Mesenchymal stem cell (in vitro differentiated cells and primary cell): ENCODE measurements at regions not wholly inside any gene's neighbourhood (a gene's known extent, or its start where the extent isn't known, plus 50 kb on each side); places are given as distances from the start of the nearest gene placed in this dataset.

ENCODE experiments used
- DNase-seq: peaks from one replicate; pipeline ENCODE4 v3.0.0-alpha.2; 2013
- H2AFZ ChIP-seq: one replicate; pipeline ENCODE4 v1.6.1; 2013; ENCODE audit warnings: low read depth, mild to moderate bottlenecking, control low read depth, inconsistent platforms, low read length, moderate library complexity
- H2AK5ac ChIP-seq: 2 replicates; pipeline ENCODE4 v1.6.1; 2013; ENCODE audit warnings: low read length, moderate library complexity, mild to moderate bottlenecking, inconsistent platforms; ENCODE audit not compliant: severe bottlenecking
- H2BK120ac ChIP-seq: one replicate; pipeline ENCODE4 v1.6.1; 2013; ENCODE audit warnings: low read depth, mild to moderate bottlenecking, inconsistent platforms, low read length, moderate library complexity
- H2BK12ac ChIP-seq, 2 experiments: one replicate each; pipeline ENCODE4 v1.6.1; 2013; ENCODE audit warnings: inconsistent platforms in 2 of 2, low read length in 2 of 2, mild to moderate bottlenecking in 2 of 2, moderate library complexity in 2 of 2, control low read depth in 1 of 2
- H2BK15ac ChIP-seq: one replicate; pipeline ENCODE4 v1.6.1; 2013; ENCODE audit warnings: mild to moderate bottlenecking, low read depth, inconsistent platforms; ENCODE audit not compliant: poor library complexity, severe bottlenecking
- H2BK5ac ChIP-seq: 2 replicates; pipeline ENCODE4 v1.6.1; 2013; ENCODE audit warnings: low read depth, mild to moderate bottlenecking, low read length, control low read depth, inconsistent platforms; ENCODE audit not compliant: poor library complexity, severe bottlenecking
- H3K14ac ChIP-seq, 2 experiments: one replicate each; pipeline ENCODE4 v1.6.1; 2013; ENCODE audit warnings: inconsistent platforms in 2 of 2, low read length in 2 of 2, control low read depth in 1 of 2, mild to moderate bottlenecking in 1 of 2, moderate library complexity in 1 of 2
- H3K18ac ChIP-seq, 2 experiments: one replicate each; pipeline ENCODE4 v1.6.1; 2013; ENCODE audit warnings: inconsistent platforms in 2 of 2, low read length in 2 of 2, control low read depth in 1 of 2, low read depth in 1 of 2, mild to moderate bottlenecking in 1 of 2
- H3K23ac ChIP-seq, 2 experiments: one replicate each; pipeline ENCODE4 v1.6.1; 2013; ENCODE audit warnings: inconsistent platforms in 2 of 2, low read length in 2 of 2, mild to moderate bottlenecking in 2 of 2, moderate library complexity in 2 of 2, control low read depth in 1 of 2
- H3K27ac ChIP-seq: 2 replicates; pipeline ENCODE4 v1.5.1; 2013; ENCODE audit warnings: mild to moderate bottlenecking, moderate library complexity, low read length, control low read depth, inconsistent platforms; ENCODE audit not compliant: poor library complexity, severe bottlenecking
- H3K27me3 ChIP-seq, 2 experiments: 2 replicates each; pipeline versions ENCODE4 v1.6.1 to v1.7.0; 2013; ENCODE audit warnings: low read length in 2 of 2, mild to moderate bottlenecking in 2 of 2, moderate library complexity in 2 of 2, control low read depth in 1 of 2, inconsistent platforms in 1 of 2; ENCODE audit not compliant: control insufficient read depth in 1 of 2, insufficient read depth in 1 of 2
- H3K36me3 ChIP-seq, 2 experiments: 2 replicates each; pipeline versions ENCODE4 v1.6.1 to v1.7.0; 2013; ENCODE audit warnings: low read length in 2 of 2, control low read depth in 1 of 2, inconsistent platforms in 1 of 2, low read depth in 1 of 2, mild to moderate bottlenecking in 1 of 2; ENCODE audit not compliant: insufficient read depth in 2 of 2, control insufficient read depth in 1 of 2
- H3K4ac ChIP-seq, 2 experiments: one replicate each; pipeline ENCODE4 v1.6.1; 2013; ENCODE audit warnings: inconsistent platforms in 2 of 2, low read length in 2 of 2, mild to moderate bottlenecking in 2 of 2, moderate library complexity in 2 of 2, control low read depth in 1 of 2, low read depth in 1 of 2
- H3K4me1 ChIP-seq: 2 replicates; pipeline ENCODE4 v1.6.1; 2013; ENCODE audit warnings: low read depth, low read length, control low read depth; ENCODE audit not compliant: control insufficient read depth, insufficient read depth
- H3K4me2 ChIP-seq: 2 replicates; pipeline ENCODE4 v1.6.1; 2013; ENCODE audit warnings: low read length, mild to moderate bottlenecking, inconsistent platforms; ENCODE audit not compliant: poor library complexity, severe bottlenecking
- H3K4me3 ChIP-seq, 2 experiments: 2 replicates each; pipeline versions ENCODE4 v1.5.1 to v1.7.0; 2013; ENCODE audit warnings: low read length in 2 of 2, mild to moderate bottlenecking in 2 of 2, control low read depth in 1 of 2, low read depth in 1 of 2; ENCODE audit not compliant: insufficient read depth in 1 of 2
- H3K79me1 ChIP-seq: replicated peaks from 2 replicates; pipeline ENCODE4 v1.6.1; 2013; ENCODE audit warnings: mild to moderate bottlenecking, control low read depth, low read length, inconsistent platforms; ENCODE audit not compliant: poor library complexity, severe bottlenecking
- H3K9ac ChIP-seq: 2 replicates; pipeline ENCODE4 v1.7.0; 2013; ENCODE audit warnings: mild to moderate bottlenecking, low read length, moderate library complexity
- H3K9me3 ChIP-seq: 2 replicates; pipeline ENCODE4 v1.7.0; 2013; ENCODE audit warnings: mild to moderate bottlenecking, low read length; ENCODE audit not compliant: control insufficient read depth
- H4K8ac ChIP-seq: one replicate; pipeline ENCODE4 v1.6.1; 2013; ENCODE audit warnings: inconsistent platforms, mild to moderate bottlenecking, low read length, moderate library complexity
- H4K91ac ChIP-seq: one replicate; pipeline ENCODE4 v1.6.1; 2013; ENCODE audit warnings: mild to moderate bottlenecking, low read length, inconsistent platforms
- WGBS: methylation state at CpG from one replicate; pipeline ENCODE4 v1.1.7; 2013; ENCODE audit warnings: mixed read lengths; 5-methylcytosine and 5-hydroxymethylcytosine counted together

DNA sequence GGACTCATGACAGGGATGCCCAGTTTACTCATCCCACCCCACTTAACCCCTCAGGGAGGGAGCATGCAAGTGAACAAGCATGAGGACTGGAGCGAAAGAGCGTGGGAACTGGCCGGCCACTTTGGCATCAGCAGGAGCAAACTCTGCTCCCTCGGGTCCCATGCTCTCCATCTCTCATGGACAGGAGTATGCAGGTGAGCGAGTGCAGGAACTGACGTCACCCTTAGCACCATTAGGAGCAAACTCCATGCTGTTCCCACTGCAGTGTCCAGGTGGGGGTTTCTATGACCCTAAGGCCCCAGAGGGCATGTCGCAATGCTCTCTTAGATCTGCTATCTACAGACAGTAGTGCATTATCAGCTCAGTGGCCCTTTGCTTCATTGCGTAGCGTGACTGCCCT is 821.8 kb upstream of the LRFN5 start:
- H4K91ac ChIP-seq = no peak overlapping the region
- 82% methylated on average over 9 of the region's 9 CpGs for WGBS

DNA sequence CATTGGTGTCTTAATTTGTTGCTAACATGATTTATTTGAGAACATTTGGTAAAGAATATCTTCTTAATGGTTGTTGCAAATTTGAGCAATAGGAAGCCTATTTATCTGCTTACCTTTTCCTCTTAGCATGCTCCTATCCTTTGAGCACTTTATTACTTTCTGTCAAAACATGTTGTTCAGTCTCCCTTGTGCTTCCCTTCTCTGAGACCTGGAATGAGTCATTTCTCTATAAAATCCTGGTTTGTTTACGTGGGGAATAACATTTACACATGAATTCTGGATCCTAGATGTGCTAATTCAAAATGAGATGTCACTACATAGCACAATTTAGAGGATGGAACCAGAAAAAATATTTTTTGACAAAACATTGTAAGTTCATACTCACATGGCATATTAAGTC is 844.0 kb upstream of the LRFN5 start:
- Histone ChIP-seq H3K27ac (no peak overlapping the region), H3K14ac (no peak overlapping the region), H3K4me3 (no peak overlapping the region), H3K4ac (no peak overlapping the region), H2BK5ac (no peak overlapping the region), H4K8ac (no peak overlapping the region), H3K9ac (no peak overlapping the region), H2BK15ac (no peak overlapping the region), H3K36me3 (no peaks in the 10 kb centered on the region), H3K9me3 (no peaks in the 10 kb centered on the region), H3K18ac (no peak overlapping the region), H2BK120ac (no peak overlapping the region), H3K4me1 (no peaks in the 10 kb centered on the region), H2BK12ac (no peak overlapping the region), H3K23ac (no peak overlapping the region), H3K4me2 (no peak overlapping the region), H3K27me3 (no peaks in the 10 kb centered on the region), H3K79me1 (no peaks in the 10 kb centered on the region), H4K91ac (no peak overlapping the region), H2AK5ac (no peak overlapping the region), H2AFZ (no peak overlapping the region)
- no CpG with 5 or more reads among the region's 1 CpG for WGBS
- DNase-seq = peak; percentile 6

More for the DNA sequence above, 821.8 kb upstream of the LRFN5 start:
- Histone ChIP-seq H4K8ac (no peak overlapping the region), H2AK5ac (no peak overlapping the region), H3K9me3 (peaks cover 3% of the 10 kb centered on the region), H3K4me2 (no peak overlapping the region), H3K23ac (no peak overlapping the region), H3K27me3 (no peaks in the 10 kb centered on the region), H2AFZ (no peak overlapping the region), H3K4me1 (no peaks in the 10 kb centered on the region), H2BK15ac (no peak overlapping the region), H3K4me3 (no peak overlapping the region), H3K79me1 (no peaks in the 10 kb centered on the region), H2BK120ac (no peak overlapping the region), H3K18ac (no peak overlapping the region), H3K27ac (no peak overlapping the region), H3K4ac (no peak overlapping the region), H2BK12ac (no peak overlapping the region), H2BK5ac (no peak overlapping the region), H3K36me3 (no peaks in the 10 kb centered on the region), H3K14ac (no peak overlapping the region), H3K9ac (no peak overlapping the region)
- DNase-seq = no peak

DNA sequence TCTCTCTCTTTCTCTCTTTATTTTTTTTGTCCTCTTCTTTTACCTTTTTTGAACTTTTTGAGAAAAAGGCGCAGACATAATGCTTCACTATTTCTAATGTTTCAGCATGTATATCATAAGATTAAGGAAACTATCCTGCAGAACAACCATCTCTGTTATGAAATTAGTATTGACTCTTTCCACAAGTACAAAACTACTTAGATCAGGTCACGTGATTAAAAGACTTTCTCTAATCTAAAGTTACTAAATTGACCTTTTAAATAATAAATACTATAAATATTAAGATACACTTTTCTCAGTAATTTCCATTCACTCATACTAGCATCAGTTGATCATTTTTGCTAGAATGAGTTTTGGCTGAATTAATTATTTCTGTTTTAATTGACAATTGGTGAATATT is 844.5 kb upstream of the LRFN5 start:
- 80% methylated on average over 1 of the region's 2 CpGs for WGBS
- Histone ChIP-seq H3K36me3 (no peaks in the 10 kb centered on the region), H3K27ac (no peak overlapping the region), H3K9me3 (no peaks in the 10 kb centered on the region), H2BK120ac (no peak overlapping the region), H4K8ac (no peak overlapping the region), H2BK5ac (no peak overlapping the region), H2AK5ac (no peak overlapping the region), H3K79me1 (no peaks in the 10 kb centered on the region), H3K4me3 (no peak overlapping the region), H2BK12ac (no peak overlapping the region), H3K27me3 (no peaks in the 10 kb centered on the region), H3K14ac (no peak overlapping the region), H3K4me2 (no peak overlapping the region), H3K9ac (no peak overlapping the region), H3K4me1 (no peaks in the 10 kb centered on the region), H2AFZ (no peak overlapping the region), H3K18ac (no peak overlapping the region), H4K91ac (no peak overlapping the region), H2BK15ac (no peak overlapping the region), H3K4ac (no peak overlapping the region), H3K23ac (no peak overlapping the region)
- no peak for DNase-seq

DNA sequence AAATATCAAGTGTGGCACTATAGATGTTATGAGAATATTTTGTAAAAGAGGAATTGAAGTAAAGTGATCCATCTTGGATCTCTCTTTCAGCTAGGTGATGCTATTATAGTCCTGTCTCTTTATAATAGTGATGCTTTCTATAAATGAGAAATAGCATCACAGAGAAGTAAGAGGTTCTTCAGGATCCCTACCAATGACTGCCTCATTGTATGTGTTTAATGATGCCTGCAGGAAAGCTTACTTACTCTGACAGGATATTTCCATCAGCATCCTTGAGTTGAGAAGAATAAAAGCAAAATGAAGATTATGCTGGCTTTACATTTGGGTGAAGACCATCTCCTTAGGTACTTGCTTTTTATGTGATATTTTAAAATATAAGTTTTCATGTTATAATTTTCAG is 846.0 kb upstream of the LRFN5 start:
- H3K4me3 ChIP-seq = no peak overlapping the region
- no peak overlapping the region for H2AFZ ChIP-seq
- H2AK5ac ChIP-seq = no peak overlapping the region
- H3K36me3 ChIP-seq = no peaks in the 10 kb centered on the region
- H3K79me1 ChIP-seq = no peaks in the 10 kb centered on the region
- H3K4me1 ChIP-seq = no peaks in the 10 kb centered on the region
- H4K8ac ChIP-seq = no peak overlapping the region
- H3K27ac ChIP-seq = no peak overlapping the region
- H3K9me3 ChIP-seq = peaks cover 6% of the 10 kb centered on the region
- H3K18ac ChIP-seq = no peak overlapping the region
- H3K4me2 ChIP-seq = no peak overlapping the region
- H2BK120ac ChIP-seq = no peak overlapping the region
- no peak overlapping the region for H2BK5ac ChIP-seq
- no peaks in the 10 kb centered on the region for H3K27me3 ChIP-seq
- no peak overlapping the region for H2BK12ac ChIP-seq
- H2BK15ac ChIP-seq = no peak overlapping the region
- no peak overlapping the region for H3K9ac ChIP-seq
- DNase-seq = no peak
- no peak overlapping the region for H3K14ac ChIP-seq
- H4K91ac ChIP-seq = no peak overlapping the region
- no peak overlapping the region for H3K4ac ChIP-seq
- H3K23ac ChIP-seq = no peak overlapping the region
